ENCODE measurements at regions not wholly inside any gene's neighbourhood (a gene's known extent, or its start where the extent isn't known, plus 50 kb on each side); places are given as distances from the start of the nearest gene placed in this dataset.

GRCh38 chr15:66832664-66833063 is 130.6 kb downstream of the SMAD6 start:
- DNase-seq (ENCODE audit: low read depth, low spot score) = no peak

- DNase-seq (ENCODE audit: low read depth, low spot score) = no peak
These were observed 131.3 kb downstream of the SMAD6 start for GRCh38 chr15:66833371-66833770.

GRCh38 chr15:66833803-66834202 is 131.8 kb downstream of the SMAD6 start:
- DNase-seq (ENCODE audit: low read depth, low spot score) = no peak

- no peak for DNase-seq (ENCODE audit: low read depth, low spot score)
These were observed 133.1 kb downstream of the SMAD6 start for GRCh38 chr15:66834881-66835878.

- no peak for DNase-seq (ENCODE audit: low read depth, low spot score)
These were observed 134.4 kb downstream of the SMAD6 start for GRCh38 chr15:66836231-66837030.

GRCh38 chr15:66838202-66838601 is 136.2 kb downstream of the SMAD6 start:
- DNase-seq (ENCODE audit: low read depth, low spot score) = no peak

- DNase-seq (ENCODE audit: low read depth, low spot score) = no peak
These were observed 136.7 kb downstream of the SMAD6 start for GRCh38 chr15:66838671-66839239.

- no peak for DNase-seq (ENCODE audit: low read depth, low spot score)
These were observed 137.6 kb downstream of the SMAD6 start for GRCh38 chr15:66839506-66840112.

GRCh38 chr15:66840615-66841390 is 138.8 kb downstream of the SMAD6 start:
- DNase-seq (ENCODE audit: low read depth, low spot score) = no peak

GRCh38 chr15:66841953-66842681 is 140.1 kb downstream of the SMAD6 start:
- DNase-seq (ENCODE audit: low read depth, low spot score) = peak; percentile 72

- no peak for DNase-seq (ENCODE audit: low read depth, low spot score)
These were observed 140.8 kb downstream of the SMAD6 start for GRCh38 chr15:66842710-66843441.

GRCh38 chr15:66843581-66843980 is 141.5 kb downstream of the SMAD6 start:
- DNase-seq (ENCODE audit: low read depth, low spot score) = no peak

GRCh38 chr15:66844041-66844746 is 142.2 kb downstream of the SMAD6 start:
- DNase-seq (ENCODE audit: low read depth, low spot score) = no peak

- DNase-seq (ENCODE audit: low read depth, low spot score) = no peak
These were observed 142.7 kb downstream of the SMAD6 start for GRCh38 chr15:66844747-66845145.

- DNase-seq (ENCODE audit: low read depth, low spot score) = no peak
These were observed 143.3 kb downstream of the SMAD6 start for GRCh38 chr15:66845266-66845785.

- DNase-seq (ENCODE audit: low read depth, low spot score) = no peak
These were observed 144.0 kb downstream of the SMAD6 start for GRCh38 chr15:66846031-66846430.

- DNase-seq (ENCODE audit: low read depth, low spot score) = no peak
These were observed 144.8 kb downstream of the SMAD6 start for GRCh38 chr15:66846811-66847210.

- no peak for DNase-seq (ENCODE audit: low read depth, low spot score)
These were observed 145.5 kb downstream of the SMAD6 start for GRCh38 chr15:66847565-66847991.

GRCh38 chr15:66848116-66848515 is 146.1 kb downstream of the SMAD6 start:
- DNase-seq (ENCODE audit: low read depth, low spot score) = no peak

Data from brain pericyte (primary cell).